ENCODE measurements at regions not wholly inside any gene's neighbourhood (a gene's known extent, or its start where the extent isn't known, plus 50 kb on each side); places are given as distances from the start of the nearest gene placed in this dataset.

DNA sequence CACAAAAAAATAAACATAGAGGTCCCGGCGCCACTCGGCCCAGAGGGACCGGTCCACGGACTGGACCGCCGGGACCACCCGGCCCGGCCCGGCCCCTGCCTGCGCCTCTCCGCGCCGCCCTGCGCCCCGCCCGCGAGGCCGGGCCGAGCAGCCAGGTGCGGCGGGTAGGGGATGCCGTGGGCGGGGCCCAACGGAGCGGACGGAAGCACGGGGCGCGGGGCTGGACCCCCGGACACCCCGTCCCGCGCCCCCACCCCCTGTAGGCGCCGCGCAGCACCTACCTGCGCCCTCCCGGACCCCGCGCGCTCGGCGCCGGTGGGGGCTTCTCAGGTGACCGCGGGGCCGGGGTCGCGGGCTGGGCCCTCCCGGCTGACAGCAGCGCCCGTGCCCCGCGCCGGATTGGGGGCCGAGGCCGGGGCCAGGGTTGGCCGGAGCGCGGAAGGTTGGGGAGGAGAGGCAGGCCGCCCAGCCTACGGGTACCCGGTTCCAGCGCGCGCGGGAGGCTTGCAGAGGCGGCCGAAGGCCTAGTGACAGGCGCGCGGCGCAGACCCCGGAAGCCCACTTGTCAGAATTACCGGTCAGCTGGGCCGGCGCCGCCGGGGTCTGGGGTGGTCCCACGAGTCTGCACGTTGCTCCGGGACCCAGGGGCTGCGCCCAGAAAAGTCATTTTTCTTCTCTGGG lies 351.9 kb upstream of the CAMK1G start:
- CTCF ChIA-PET: no interaction called here

GRCh38 chr1:209232197-209232596 lies 351.3 kb upstream of the CAMK1G start:
- intact Hi-C loops (cut with micrococcal nuclease; ENCODE audit: unreplicated experiment): no loop called here
- ChIA-PET POLR2A (no interaction called here), CTCF (no interaction called here)
- no peaks in the 10 kb centered on the region for H3K36me3 Mint-ChIP-seq (ENCODE audit: insufficient read depth, unreplicated experiment)
- Histone ChIP-seq H3K4me1 (no peaks in the 10 kb centered on the region), H3K27me3 (replicated peaks; ENCODE audit: control insufficient read depth, insufficient read depth, low read length) (no peaks in the 10 kb centered on the region), H3K4me3 (ENCODE audit: low read depth, low read length) (no peak overlapping the region), H3K9me3 (no peaks in the 10 kb centered on the region; the same call in 1 of the 2 replicates), H3K36me3 (ENCODE audit: control insufficient read depth, insufficient read depth, low read length) (no peaks in the 10 kb centered on the region)
- BruUV-seq (replicated peaks): no TSS peak
- H3K27ac Mint-ChIP-seq (ENCODE audit: unreplicated experiment): no peak overlapping the region
- H3K4me3 Mint-ChIP-seq (ENCODE audit: unreplicated experiment): no peak overlapping the region
- peaks cover 2% of the 10 kb centered on the region for H3K27me3 Mint-ChIP-seq (ENCODE audit: insufficient read depth, unreplicated experiment)
- H3K9me3 Mint-ChIP-seq (ENCODE audit: unreplicated experiment): peaks cover 1% of the 10 kb centered on the region
- TF ChIP-seq, protein P1, sequence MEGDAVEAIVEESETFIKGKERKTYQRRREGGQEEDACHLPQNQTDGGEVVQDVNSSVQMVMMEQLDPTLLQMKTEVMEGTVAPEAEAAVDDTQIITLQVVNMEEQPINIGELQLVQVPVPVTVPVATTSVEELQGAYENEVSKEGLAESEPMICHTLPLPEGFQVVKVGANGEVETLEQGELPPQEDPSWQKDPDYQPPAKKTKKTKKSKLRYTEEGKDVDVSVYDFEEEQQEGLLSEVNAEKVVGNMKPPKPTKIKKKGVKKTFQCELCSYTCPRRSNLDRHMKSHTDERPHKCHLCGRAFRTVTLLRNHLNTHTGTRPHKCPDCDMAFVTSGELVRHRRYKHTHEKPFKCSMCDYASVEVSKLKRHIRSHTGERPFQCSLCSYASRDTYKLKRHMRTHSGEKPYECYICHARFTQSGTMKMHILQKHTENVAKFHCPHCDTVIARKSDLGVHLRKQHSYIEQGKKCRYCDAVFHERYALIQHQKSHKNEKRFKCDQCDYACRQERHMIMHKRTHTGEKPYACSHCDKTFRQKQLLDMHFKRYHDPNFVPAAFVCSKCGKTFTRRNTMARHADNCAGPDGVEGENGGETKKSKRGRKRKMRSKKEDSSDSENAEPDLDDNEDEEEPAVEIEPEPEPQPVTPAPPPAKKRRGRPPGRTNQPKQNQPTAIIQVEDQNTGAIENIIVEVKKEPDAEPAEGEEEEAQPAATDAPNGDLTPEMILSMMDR (IDR thresholded peaks at IDR 0.05; ENCODE audit: insufficient read depth in 1 of 2, low read depth in 1 of 2, low read length in 1 of 2, severe bottlenecking in 1 of 2, unreplicated experiment in 1 of 2): no peak
- no peaks in the 10 kb centered on the region for H3K4me1 Mint-ChIP-seq (ENCODE audit: low read depth, unreplicated experiment)
- no peak for DNase-seq

More for the DNA sequence above, 351.9 kb upstream of the CAMK1G start:
- POLR2A ChIA-PET: no interaction called here
- Histone ChIP-seq H3K9me3 (no peaks in the 10 kb centered on the region; the same call in 1 of the 2 replicates), H3K36me3 (ENCODE audit: control insufficient read depth, insufficient read depth, low read length) (no peaks in the 10 kb centered on the region), H3K27me3 (replicated peaks; ENCODE audit: control insufficient read depth, insufficient read depth, low read length) (no peaks in the 10 kb centered on the region), H3K4me1 (no peaks in the 10 kb centered on the region), H3K4me3 (ENCODE audit: low read depth, low read length) (no peak overlapping the region)
- intact Hi-C loops (cut with micrococcal nuclease; ENCODE audit: unreplicated experiment): no loop called here
- no peak for DNase-seq
- TF ChIP-seq, protein P1 (IDR thresholded peaks at IDR 0.05; ENCODE audit: insufficient read depth in 1 of 2, low read depth in 1 of 2, low read length in 1 of 2, severe bottlenecking in 1 of 2, unreplicated experiment in 1 of 2): no peak
- BruUV-seq (replicated peaks): no TSS peak
- Mint-ChIP-seq H3K27me3 (ENCODE audit: insufficient read depth, unreplicated experiment) (peaks cover 2% of the 10 kb centered on the region), H3K4me3 (ENCODE audit: unreplicated experiment) (no peak overlapping the region), H3K27ac (ENCODE audit: unreplicated experiment) (no peak overlapping the region), H3K36me3 (ENCODE audit: insufficient read depth, unreplicated experiment) (no peaks in the 10 kb centered on the region), H3K4me1 (ENCODE audit: low read depth, unreplicated experiment) (no peaks in the 10 kb centered on the region), H3K9me3 (ENCODE audit: unreplicated experiment) (no peaks in the 10 kb centered on the region)

DNA sequence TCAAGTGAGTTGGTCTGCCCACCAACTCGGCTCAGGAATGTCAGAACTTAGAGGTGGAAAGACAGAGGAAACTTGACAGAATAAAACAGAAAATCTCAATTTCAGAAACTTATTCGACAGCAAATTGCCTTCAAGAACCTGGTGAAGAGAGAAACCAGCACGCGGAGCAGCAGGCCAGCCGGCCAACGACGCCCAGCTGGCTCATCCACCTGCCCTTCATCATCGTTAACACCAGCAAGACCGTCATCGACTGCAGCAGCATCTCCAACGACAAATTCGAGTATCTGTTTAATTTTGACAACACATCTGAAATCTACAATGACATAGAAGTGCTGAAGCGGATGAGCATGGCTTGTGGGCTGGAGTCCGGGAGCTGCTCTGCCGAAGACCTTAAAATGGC lies 350.8 kb upstream of the CAMK1G start:
- no peak for DNase-seq
- H3K27ac Mint-ChIP-seq (ENCODE audit: unreplicated experiment): no peak overlapping the region

More for the DNA sequence above, 350.8 kb upstream of the CAMK1G start:
- Mint-ChIP-seq H3K36me3 (ENCODE audit: insufficient read depth, unreplicated experiment) (no peaks in the 10 kb centered on the region), H3K4me3 (ENCODE audit: unreplicated experiment) (no peak overlapping the region), H3K4me1 (ENCODE audit: low read depth, unreplicated experiment) (no peaks in the 10 kb centered on the region), H3K9me3 (ENCODE audit: unreplicated experiment) (peaks cover 7% of the 10 kb centered on the region), H3K27me3 (ENCODE audit: insufficient read depth, unreplicated experiment) (peaks cover 6% of the 10 kb centered on the region)
- no peaks in the 10 kb centered on the region for H3K27me3 ChIP-seq (replicated peaks; ENCODE audit: control insufficient read depth, insufficient read depth, low read length)
- no TSS peak for BruUV-seq (replicated peaks)
- no peaks in the 10 kb centered on the region for H3K4me1 ChIP-seq
- no peaks in the 10 kb centered on the region for H3K36me3 ChIP-seq (ENCODE audit: control insufficient read depth, insufficient read depth, low read length)
- no peak overlapping the region for H3K4me3 ChIP-seq (ENCODE audit: low read depth, low read length)
- POLR2A ChIA-PET: interaction anchor here (0.7 kb wide), 1 partner anchor 9 kb away, joined by 3 read pairs; no protein-coding TSS in a partner anchor
- no peaks in the 10 kb centered on the region; the same call in 1 of the 2 replicates for H3K9me3 ChIP-seq
- intact Hi-C loops (cut with micrococcal nuclease; ENCODE audit: unreplicated experiment): no loop called here
- CTCF ChIA-PET: no interaction called here
- TF ChIP-seq, protein P1 (IDR thresholded peaks at IDR 0.05; ENCODE audit: insufficient read depth in 1 of 2, low read depth in 1 of 2, low read length in 1 of 2, severe bottlenecking in 1 of 2, unreplicated experiment in 1 of 2): no peak

Measured in Caco-2 (cell line).